Lower leg skin (tissue), 4 donors: ENCODE measurements at regions not wholly inside any gene's neighbourhood (a gene's known extent, or its start where the extent isn't known, plus 50 kb on each side); places are given as distances from the start of the nearest gene placed in this dataset.
A peak's percentile ranks its signal among the peaks of the same experiment; 100 is the strongest.

Experiments
- DNase-seq, 2 donors: peaks; one replicate each; pipeline ENCODE4 v3.0.0-alpha.2; 2019; ENCODE audit warnings: low spot score in 2 of 2
- H3K4me3 ChIP-seq: fragments of 200-600 bp; sonication (generic); 2 replicates; pipeline ENCODE4 v1.5.1; 2017; ENCODE audit warnings: mild to moderate bottlenecking, low read depth; ENCODE audit not compliant: poor library complexity, severe bottlenecking
- CTCF ChIP-seq, 3 donors: fragments of 450-650 bp; IDR thresholded peaks; one replicate each; pipeline ENCODE4 v1.5.1; 2016; ENCODE audit warnings: antibody characterized with exemption in 3 of 3, mild to moderate bottlenecking in 3 of 3, moderate library complexity in 2 of 3
- POLR2A ChIP-seq, 2 donors: fragments of 450-650 bp; IDR thresholded peaks; one replicate each; pipeline ENCODE4 v1.6.1; 2016 to 2017; ENCODE audit warnings: antibody characterized with exemption in 2 of 2, mild to moderate bottlenecking in 1 of 2, moderate library complexity in 1 of 2
- WGBS, 2 donors: methylation state at CpG; one replicate each; pipeline ENCODE4 v1.1.5; 2018; 5-methylcytosine and 5-hydroxymethylcytosine counted together
- intact Hi-C: fragments of 100-400 bp; cut with DNase I; formaldehyde crosslinking; loops from one replicate; pipeline ENCODE4 v1.15.0; 2023; ENCODE audit warnings: low total_unique reads

GRCh38 chr5:67902497-67902830, 313.1 kb upstream of the PIK3R1 start:
- TF ChIP-seq CTCF (IDR thresholded peaks at IDR 0.05) (no peak), POLR2A (IDR thresholded peaks at IDR 0.05) (no peak)
- DNase-seq, result no peak
- intact Hi-C loops, result no loop called here
- H3K4me3 ChIP-seq, result no peak overlapping the region
- WGBS, 2 donors, result 69 to 79% methylated on average over 1 of the region's 1 CpG

- intact Hi-C loops, result no loop called here
- TF ChIP-seq POLR2A (IDR thresholded peaks at IDR 0.05) (no peak), CTCF (IDR thresholded peaks at IDR 0.05) (no peak)
- 69 to 79% methylated on average over 6 to 7 of the region's 7 CpGs for WGBS, 2 donors
Observed at GRCh38 chr5:67901814-67902496, 313.6 kb upstream of the PIK3R1 start.

GRCh38 chr5:67900514-67900913, 315.0 kb upstream of the PIK3R1 start:
- no peak overlapping the region for H3K4me3 ChIP-seq
- 78 to 86% methylated on average over 6 of the region's 6 CpGs for WGBS, 2 donors
- intact Hi-C loops, result no loop called here
- no peak for DNase-seq
- no peak for TF ChIP-seq CTCF (IDR thresholded peaks at IDR 0.05)
- TF ChIP-seq POLR2A (IDR thresholded peaks at IDR 0.05), result no peak

More at GRCh38 chr5:67901814-67902496, 313.6 kb upstream of the PIK3R1 start:
- H3K4me3 ChIP-seq, result no peak overlapping the region
- DNase-seq, result no peak

GRCh38 chr5:67897980-67898379, 317.6 kb upstream of the PIK3R1 start:
- H3K4me3 ChIP-seq, result no peak overlapping the region
- TF ChIP-seq CTCF (IDR thresholded peaks at IDR 0.05) (no peak), POLR2A (IDR thresholded peaks at IDR 0.05) (no peak)
- 43 to 55% methylated on average over 3 of the region's 3 CpGs for WGBS, 2 donors
- intact Hi-C loops, result no loop called here
- peak in 1 of 2 donors; percentile 65 for DNase-seq

- no peak overlapping the region for H3K4me3 ChIP-seq
- DNase-seq, result no peak
- intact Hi-C loops, result no loop called here
- TF ChIP-seq POLR2A (IDR thresholded peaks at IDR 0.05), result no peak
- TF ChIP-seq CTCF (IDR thresholded peaks at IDR 0.05), result no peak
- 30 to 36% methylated on average over 3 of the region's 3 CpGs for WGBS, 2 donors
Observed at GRCh38 chr5:67897431-67897830, 318.1 kb upstream of the PIK3R1 start.

- no peak for DNase-seq
- 26% methylated on average over 2 of the region's 2 CpGs for WGBS, 2 donors
- intact Hi-C loops, result no loop called here
- H3K4me3 ChIP-seq, result no peak overlapping the region
- TF ChIP-seq POLR2A (IDR thresholded peaks at IDR 0.05), result no peak
- no peak for TF ChIP-seq CTCF (IDR thresholded peaks at IDR 0.05)
Observed at GRCh38 chr5:67896930-67897313, 318.6 kb upstream of the PIK3R1 start.
